Fibroblast of skin of left biceps (primary cell): ENCODE measurements at regions not wholly inside any gene's neighbourhood (a gene's known extent, or its start where the extent isn't known, plus 50 kb on each side); places are given as distances from the start of the nearest gene placed in this dataset.
A peak's percentile ranks its signal among the peaks of the same experiment; 100 is the strongest.

ENCODE experiments used
- DNase-seq, 2 experiments: peaks; one replicate each; pipeline ENCODE4 v3.0.0-alpha.2; 2013; ENCODE audit warnings: low read depth in 2 of 2

- DNase-seq: no peak
These were observed 1198.9 kb upstream of the PCDH7 start for GRCh38 chr4:29521281-29521680.

DNA sequence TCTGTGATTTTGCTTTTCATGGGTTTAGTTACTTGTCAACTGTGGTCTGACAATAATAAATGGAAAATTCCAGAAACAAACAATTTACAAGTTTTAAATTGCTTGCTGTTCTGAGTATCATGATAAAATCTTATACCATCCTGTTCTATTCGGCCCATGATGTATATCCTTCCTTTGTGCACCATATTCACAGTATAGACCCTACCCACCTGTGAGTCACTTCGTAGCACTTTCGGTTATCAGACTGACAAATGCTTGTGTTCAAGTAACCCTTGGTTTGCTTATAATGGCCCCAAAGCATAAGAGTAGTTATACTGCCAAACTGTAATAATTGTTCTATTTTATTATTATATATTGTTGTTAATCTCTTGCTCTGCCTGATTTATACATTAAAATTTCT is 1183.4 kb upstream of the PCDH7 start:
- no peak for DNase-seq

GRCh38 chr4:29538889-29539646 is 1181.1 kb upstream of the PCDH7 start:
- no peak for DNase-seq

DNA sequence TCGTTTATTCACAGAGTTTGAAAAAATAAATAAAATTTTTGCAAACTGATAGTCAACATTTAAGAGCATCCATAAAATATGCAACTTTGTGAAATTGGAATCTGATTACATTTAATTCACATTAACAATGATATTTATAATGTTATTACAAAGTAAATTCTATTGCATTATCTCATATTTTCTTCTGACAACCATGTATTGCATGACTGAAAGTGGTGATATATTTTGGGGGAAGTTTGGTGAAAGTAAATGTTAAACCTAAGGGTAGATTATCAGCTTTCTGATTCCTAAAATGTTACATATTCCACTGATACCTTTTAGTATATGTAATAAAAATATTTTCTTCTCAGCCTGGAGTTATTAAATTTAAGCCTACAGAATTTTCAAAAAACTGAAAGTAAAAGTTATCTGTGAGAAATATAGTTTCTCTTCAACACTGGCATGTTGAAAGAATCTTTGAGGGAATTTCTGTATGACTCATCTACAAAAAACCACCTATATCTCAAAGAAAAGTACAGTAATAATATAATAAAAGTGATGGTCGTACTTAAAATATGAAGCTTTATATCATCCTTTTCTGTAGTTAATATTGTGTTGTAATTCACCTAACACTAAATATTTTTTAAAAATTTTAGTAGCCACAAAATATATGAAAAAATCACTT is 1179.6 kb upstream of the PCDH7 start:
- DNase-seq: no peak

DNA sequence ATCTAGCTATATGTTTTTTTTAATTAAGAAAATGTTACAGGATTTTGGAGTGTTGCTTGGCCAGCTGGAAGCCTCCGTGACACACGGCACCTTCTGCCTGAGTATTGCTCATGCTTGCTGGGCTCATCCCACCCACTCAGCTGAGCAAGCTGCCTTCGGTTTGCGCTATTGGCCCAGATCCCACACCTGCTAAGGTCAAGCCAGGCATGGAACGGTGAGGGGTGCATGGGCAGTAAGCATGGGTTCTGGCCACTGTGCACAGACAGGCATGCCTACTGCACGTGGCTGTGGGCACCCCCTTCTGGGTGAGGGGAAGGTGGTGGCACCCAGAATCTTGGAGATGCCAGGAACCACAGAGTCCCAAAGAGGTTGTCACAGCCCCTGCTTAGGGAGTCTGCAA is 1178.4 kb upstream of the PCDH7 start:
- no peak for DNase-seq

- DNase-seq: no peak
These were observed 1170.8 kb upstream of the PCDH7 start for GRCh38 chr4:29549342-29549741.

- no peak for DNase-seq
These were observed 1168.3 kb upstream of the PCDH7 start for GRCh38 chr4:29551821-29552220.

DNA sequence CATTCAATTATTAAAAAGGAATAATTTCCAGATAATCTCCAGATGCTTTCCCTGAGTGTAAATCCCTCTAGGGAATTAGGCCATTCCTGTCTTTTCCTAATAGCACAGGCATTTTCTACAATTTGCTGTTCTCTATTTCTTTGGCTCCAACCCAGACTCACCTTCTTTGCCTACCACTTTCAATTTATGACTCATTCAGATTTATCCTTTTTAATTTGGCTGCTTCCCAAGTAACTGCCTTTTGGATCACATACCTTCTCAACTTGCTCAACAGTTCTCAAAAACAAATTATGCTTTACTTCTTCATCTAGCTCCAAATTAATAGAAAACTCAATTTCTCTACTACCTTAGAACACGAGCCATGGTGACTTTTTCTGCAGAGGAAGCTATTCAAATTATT is 1166.3 kb upstream of the PCDH7 start:
- no peak for DNase-seq

- no peak for DNase-seq
These were observed 1161.4 kb upstream of the PCDH7 start for GRCh38 chr4:29558789-29559188.

DNA sequence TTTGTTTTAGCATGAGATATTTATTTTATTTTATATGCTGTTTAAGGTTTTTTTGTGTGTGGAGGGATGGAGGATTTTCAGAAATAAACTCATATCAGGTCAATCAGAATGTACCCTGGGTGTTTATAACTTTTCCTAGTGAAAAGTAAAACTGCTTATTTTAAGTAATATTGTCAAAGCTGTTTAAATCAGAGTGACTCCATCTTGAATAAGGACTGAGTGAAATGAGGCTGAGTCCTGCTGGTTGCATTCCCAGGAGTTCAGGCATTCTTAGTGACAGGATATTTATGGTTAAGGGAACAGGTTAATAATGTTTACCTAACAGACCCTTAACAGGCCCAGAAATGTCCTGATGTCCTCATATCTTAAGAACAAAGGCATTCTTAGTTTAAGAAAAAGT is 1160.9 kb upstream of the PCDH7 start:
- DNase-seq: no peak

GRCh38 chr4:29560452-29560851 is 1159.7 kb upstream of the PCDH7 start:
- DNase-seq: no peak

GRCh38 chr4:29565256-29565655 is 1154.9 kb upstream of the PCDH7 start:
- no peak for DNase-seq

- DNase-seq: no peak
These were observed 1153.8 kb upstream of the PCDH7 start for GRCh38 chr4:29566371-29566770.

- DNase-seq: no peak
These were observed 1148.8 kb upstream of the PCDH7 start for GRCh38 chr4:29571322-29571721.

GRCh38 chr4:29578329-29578728 is 1141.8 kb upstream of the PCDH7 start:
- DNase-seq: no peak

GRCh38 chr4:29581457-29581856 is 1138.7 kb upstream of the PCDH7 start:
- peak; percentile 1 to 6 for DNase-seq

DNA sequence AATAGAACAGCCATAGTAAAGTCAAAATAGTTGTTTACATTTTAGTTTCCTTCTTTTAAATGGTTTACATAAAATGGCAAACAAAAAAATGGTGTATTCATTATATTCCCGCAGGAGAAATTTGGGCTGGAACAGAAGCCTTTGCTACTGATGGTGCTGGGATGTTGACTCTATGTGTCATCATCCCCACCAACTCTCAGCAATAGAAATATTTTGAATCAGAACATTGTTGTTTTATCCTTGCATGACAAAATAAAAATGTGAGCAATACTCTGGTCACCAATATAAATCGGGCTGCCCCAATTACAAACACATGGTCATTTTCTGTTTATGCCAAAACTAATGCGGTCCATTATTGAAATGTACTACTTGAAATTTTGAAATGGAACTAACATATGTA is 1131.6 kb upstream of the PCDH7 start:
- DNase-seq: no peak

- no peak for DNase-seq
These were observed 1123.9 kb upstream of the PCDH7 start for GRCh38 chr4:29596228-29596627.

- DNase-seq: no peak
These were observed 1101.0 kb upstream of the PCDH7 start for GRCh38 chr4:29619168-29619567.

- DNase-seq: no peak
These were observed 1088.0 kb upstream of the PCDH7 start for GRCh38 chr4:29632199-29632598.

- no peak for DNase-seq
These were observed 1083.2 kb upstream of the PCDH7 start for GRCh38 chr4:29636961-29637360.

DNA sequence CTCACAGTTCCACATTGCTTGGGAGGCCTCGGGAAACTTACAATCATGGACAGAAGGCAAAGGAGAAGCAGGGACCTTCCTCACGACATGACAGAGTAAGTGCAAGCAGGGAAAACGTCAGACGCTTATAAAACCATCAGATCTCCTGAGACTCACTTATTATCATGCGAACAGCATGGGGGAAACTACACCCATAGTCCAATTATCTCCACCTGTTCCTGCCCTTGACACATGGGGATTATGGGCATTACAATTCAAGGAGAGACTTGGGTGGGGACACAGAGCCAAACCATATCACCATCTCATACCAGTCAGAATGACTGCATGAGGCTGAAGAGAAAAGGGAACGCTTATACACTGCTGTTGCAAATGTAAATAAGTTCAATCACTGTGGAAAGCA is 1066.9 kb upstream of the PCDH7 start:
- no peak for DNase-seq

GRCh38 chr4:29680644-29681043 is 1039.5 kb upstream of the PCDH7 start:
- DNase-seq: no peak

GRCh38 chr4:29704059-29704458 is 1016.1 kb upstream of the PCDH7 start:
- DNase-seq: no peak
